ENCODE measurements at regions not wholly inside any gene's neighbourhood (a gene's known extent, or its start where the extent isn't known, plus 50 kb on each side); places are given as distances from the start of the nearest gene placed in this dataset.

GRCh38 chr12:115474539-115475353 is 790.8 kb upstream of the TBX3 start:
- CTCF ChIA-PET, result no interaction called here
- DNase-seq (ENCODE audit: extremely low spot score), result no peak
- POLR2A ChIA-PET, result no interaction called here
- TF ChIP-seq LEF1 (IDR thresholded peaks at IDR 0.05; ENCODE audit: borderline replicate concordance), result no peak
- TF ChIP-seq SP1 (IDR thresholded peaks at IDR 0.05), result no peak
- TF ChIP-seq TARDBP (IDR thresholded peaks at IDR 0.05), result no peak

GRCh38 chr12:115473257-115473956 is 789.4 kb upstream of the TBX3 start:
- ChIA-PET CTCF (no interaction called here), POLR2A (no interaction called here)
- TF ChIP-seq ZNF384 (IDR thresholded peaks at IDR 0.05), result no peak
- TF ChIP-seq LEF1 (IDR thresholded peaks at IDR 0.05; ENCODE audit: borderline replicate concordance), result no peak
- no peak for TF ChIP-seq SUZ12 (IDR thresholded peaks at IDR 0.05)
- TF ChIP-seq ELF4 (IDR thresholded peaks at IDR 0.05), result no peak
- TF ChIP-seq CTBP1 (IDR thresholded peaks at IDR 0.05; ENCODE audit: borderline replicate concordance), result no peak
- TF ChIP-seq SP1 (IDR thresholded peaks at IDR 0.05), result no peak
- no peak for TF ChIP-seq ARNT (IDR thresholded peaks at IDR 0.05)
- no peak for TF ChIP-seq L3MBTL2 (conservative IDR thresholded peaks at IDR 0.05)
- TF ChIP-seq HDGF (IDR thresholded peaks at IDR 0.05; ENCODE audit: borderline replicate concordance), result no peak
- no peak for TF ChIP-seq PKNOX1 (IDR thresholded peaks at IDR 0.05)
- TF ChIP-seq BHLHE40 (IDR thresholded peaks at IDR 0.05; ENCODE audit: borderline replicate concordance), result no peak
- DNase-seq (ENCODE audit: extremely low spot score), result no peak

GRCh38 chr12:115472852-115473251 is 788.9 kb upstream of the TBX3 start:
- DNase-seq (ENCODE audit: extremely low spot score), result no peak
- ChIA-PET CTCF (no interaction called here), POLR2A (no interaction called here)
- TF ChIP-seq ARNT (IDR thresholded peaks at IDR 0.05) (no peak), ELF4 (IDR thresholded peaks at IDR 0.05) (no peak), LEF1 (IDR thresholded peaks at IDR 0.05; ENCODE audit: borderline replicate concordance) (no peak), HDGF (IDR thresholded peaks at IDR 0.05; ENCODE audit: borderline replicate concordance) (no peak), ZNF384 (IDR thresholded peaks at IDR 0.05) (no peak), L3MBTL2 (conservative IDR thresholded peaks at IDR 0.05) (no peak), FOXA1 (IDR thresholded peaks at IDR 0.05) (no peak), SUZ12 (IDR thresholded peaks at IDR 0.05) (no peak), FOXM1 (IDR thresholded peaks at IDR 0.05; ENCODE audit: borderline replicate concordance) (no peak), BHLHE40 (IDR thresholded peaks at IDR 0.05; ENCODE audit: borderline replicate concordance) (no peak), TARDBP (IDR thresholded peaks at IDR 0.05) (no peak), NFRKB (IDR thresholded peaks at IDR 0.05) (no peak), SP1 (IDR thresholded peaks at IDR 0.05) (no peak)

GRCh38 chr12:115470977-115471376 is 787.0 kb upstream of the TBX3 start:
- CTCF ChIA-PET, result no interaction called here
- TF ChIP-seq ELF4 (IDR thresholded peaks at IDR 0.05) (no peak), FOXA1 (IDR thresholded peaks at IDR 0.05) (no peak), SUZ12 (IDR thresholded peaks at IDR 0.05) (no peak), NFRKB (IDR thresholded peaks at IDR 0.05) (no peak), HDGF (IDR thresholded peaks at IDR 0.05; ENCODE audit: borderline replicate concordance) (no peak), FOXK2 (IDR thresholded peaks at IDR 0.05) (no peak), FOXM1 (IDR thresholded peaks at IDR 0.05; ENCODE audit: borderline replicate concordance) (no peak), TARDBP (IDR thresholded peaks at IDR 0.05) (no peak), ZNF384 (IDR thresholded peaks at IDR 0.05) (no peak), ARNT (IDR thresholded peaks at IDR 0.05) (no peak), LEF1 (IDR thresholded peaks at IDR 0.05; ENCODE audit: borderline replicate concordance) (no peak), BHLHE40 (IDR thresholded peaks at IDR 0.05; ENCODE audit: borderline replicate concordance) (no peak), L3MBTL2 (conservative IDR thresholded peaks at IDR 0.05) (no peak), CTBP1 (IDR thresholded peaks at IDR 0.05; ENCODE audit: borderline replicate concordance) (no peak), PKNOX1 (IDR thresholded peaks at IDR 0.05) (no peak), SP1 (IDR thresholded peaks at IDR 0.05) (no peak)
- DNase-seq (ENCODE audit: extremely low spot score), result no peak
- POLR2A ChIA-PET, result no interaction called here

GRCh38 chr12:115470526-115470925 is 786.6 kb upstream of the TBX3 start:
- no peak for DNase-seq (ENCODE audit: extremely low spot score)
- ChIA-PET POLR2A (no interaction called here), CTCF (no interaction called here)
- no peak for TF ChIP-seq LEF1 (IDR thresholded peaks at IDR 0.05; ENCODE audit: borderline replicate concordance)
- TF ChIP-seq ELF4 (IDR thresholded peaks at IDR 0.05), result no peak
- no peak for TF ChIP-seq FOXM1 (IDR thresholded peaks at IDR 0.05; ENCODE audit: borderline replicate concordance)
- no peak for TF ChIP-seq SUZ12 (IDR thresholded peaks at IDR 0.05)
- TF ChIP-seq BHLHE40 (IDR thresholded peaks at IDR 0.05; ENCODE audit: borderline replicate concordance), result no peak
- no peak for TF ChIP-seq FOXA1 (IDR thresholded peaks at IDR 0.05)
- no peak for TF ChIP-seq CTBP1 (IDR thresholded peaks at IDR 0.05; ENCODE audit: borderline replicate concordance)
- TF ChIP-seq PKNOX1 (IDR thresholded peaks at IDR 0.05), result no peak
- no peak for TF ChIP-seq L3MBTL2 (conservative IDR thresholded peaks at IDR 0.05)

- ChIA-PET POLR2A (no interaction called here), CTCF (no interaction called here)
- DNase-seq (ENCODE audit: extremely low spot score), result no peak
- TF ChIP-seq TARDBP (IDR thresholded peaks at IDR 0.05) (no peak), CTBP1 (IDR thresholded peaks at IDR 0.05; ENCODE audit: borderline replicate concordance) (no peak), FOXM1 (IDR thresholded peaks at IDR 0.05; ENCODE audit: borderline replicate concordance) (no peak), ARNT (IDR thresholded peaks at IDR 0.05) (no peak), L3MBTL2 (conservative IDR thresholded peaks at IDR 0.05) (no peak), BHLHE40 (IDR thresholded peaks at IDR 0.05; ENCODE audit: borderline replicate concordance) (no peak), SP1 (IDR thresholded peaks at IDR 0.05) (no peak), ZNF384 (IDR thresholded peaks at IDR 0.05) (no peak), LEF1 (IDR thresholded peaks at IDR 0.05; ENCODE audit: borderline replicate concordance) (no peak), SUZ12 (IDR thresholded peaks at IDR 0.05) (no peak), PKNOX1 (IDR thresholded peaks at IDR 0.05) (no peak), NFRKB (IDR thresholded peaks at IDR 0.05) (no peak), ELF4 (IDR thresholded peaks at IDR 0.05) (no peak)
These were observed 784.1 kb upstream of the TBX3 start for GRCh38 chr12:115468087-115468510.
